Psoas muscle (tissue), 7 donors: ENCODE measurements at regions not wholly inside any gene's neighbourhood (a gene's known extent, or its start where the extent isn't known, plus 50 kb on each side); places are given as distances from the start of the nearest gene placed in this dataset.

ENCODE experiments used
- ATAC-seq, 4 donors: fragments of 200-7000 bp; cut with Tn5 transposase; one replicate each; pipeline ENCODE4 v1.9.1; 2020; ENCODE audit warnings: moderate library complexity in 3 of 4, mild to moderate bottlenecking in 2 of 4
- DNase-seq, 2 donors: peaks; one replicate each; pipeline ENCODE4 v3.0.0-alpha.2; 2020
- H3K27ac ChIP-seq: fragments of 200-600 bp; one replicate; pipeline ENCODE4 v1.8.0; 2022
- H3K27me3 ChIP-seq, 3 donors: fragments of 200-600 bp in 1 of 3; one replicate each; pipeline versions ENCODE4 v1.6.1 to v1.8.0; 2013 to 2022; ENCODE audit warnings: low read length in 2 of 3, mild to moderate bottlenecking in 2 of 3, moderate library complexity in 1 of 3; ENCODE audit not compliant: insufficient read depth in 3 of 3
- H3K36me3 ChIP-seq, 2 donors: fragments of 200-600 bp in 1 of 2; one replicate each; pipeline versions ENCODE4 v1.6.1 to v1.8.0; 2013 to 2022; ENCODE audit warnings: low read depth in 1 of 2, mild to moderate bottlenecking in 1 of 2, moderate library complexity in 1 of 2; ENCODE audit not compliant: insufficient read depth in 1 of 2
- H3K4me1 ChIP-seq: fragments of 200-600 bp; one replicate; pipeline ENCODE4 v1.8.0; 2022
- H3K4me3 ChIP-seq: fragments of 200-600 bp; one replicate; pipeline ENCODE4 v1.8.0; 2022; ENCODE audit warnings: mild to moderate bottlenecking
- H3K9me3 ChIP-seq: fragments of 200-600 bp; one replicate; pipeline ENCODE4 v1.8.0; 2022
- CTCF ChIP-seq: fragments of 200-600 bp; IDR thresholded peaks from one replicate; pipeline ENCODE4 v1.8.0; 2022; ENCODE audit warnings: antibody characterized with exemption
- WGBS, 3 donors: extraction: QIAGEN DNeasy Blood & Tissue Kit; methylation state at CpG; one replicate each; pipeline versions ENCODE4 v1.1.6 to v1.1.7; 2013; 5-methylcytosine and 5-hydroxymethylcytosine counted together
- intact Hi-C, 2 donors: fragments of 100-400 bp; cut with DNase I; formaldehyde crosslinking; loops; one replicate each; pipeline versions ENCODE4 v1.11.0 to v1.14.2; 2022
- donor health status: healthy with polysubstance abuse.
- donor health status: DM: no; HTN: no; CAD: no; lungs with moderate emphysema.
- donor health status: Bipolar disorder and iron deficiency.
- donor health status: healthy.
- donor health status: DM: yes; HTN: yes; CAD: no.
- donor health status: DM: no; HTN: no; CAD: no.
- donor health status: DM: yes; HTN: yes; CAD: no.

- Histone ChIP-seq H3K9me3 (no peaks in the 10 kb centered on the region), H3K27me3 (peaks cover 0 to 2% (median 0%) of the 10 kb centered on the region in 3 donors), H3K27ac (no peak overlapping the region), H3K4me1 (no peaks in the 10 kb centered on the region), H3K36me3 (no peaks in the 10 kb centered on the region), H3K4me3 (no peak overlapping the region)
- ATAC-seq = no peak
- no peak for DNase-seq
- TF ChIP-seq CTCF = no peak
- intact Hi-C loops = loop anchor here in 1 of 2 donors (5.0 to 10.0 kb wide), 2 partner anchors 199 to 1037 kb away; no protein-coding TSS in a partner anchor
- WGBS, 3 donors = 39 to 57% (median 51%) methylated on average over 1 of the region's 1 CpG
Measured at GRCh38 chr13:107121793-107122192, 553.9 kb upstream of the ARGLU1 start.

GRCh38 chr13:107119989-107120881 lies 552.3 kb upstream of the ARGLU1 start:
- Histone ChIP-seq H3K4me1 (no peaks in the 10 kb centered on the region), H3K36me3 (no peaks in the 10 kb centered on the region), H3K4me3 (no peak overlapping the region), H3K9me3 (no peaks in the 10 kb centered on the region), H3K27ac (no peak overlapping the region), H3K27me3 (no peaks in the 10 kb centered on the region)
- DNase-seq (no peak), ATAC-seq (no peak)
- intact Hi-C loops = loop anchor here in 1 of 2 donors (5.0 to 10.0 kb wide), 2 partner anchors 198 to 1035 kb away; no protein-coding TSS in a partner anchor
- TF ChIP-seq CTCF = no peak
- 89 to 94% (median 90%) methylated on average over 7 of the region's 7 CpGs for WGBS, 3 donors

GRCh38 chr13:107118506-107118905 lies 550.6 kb upstream of the ARGLU1 start:
- no peaks in the 10 kb centered on the region for H3K36me3 ChIP-seq
- H3K27me3 ChIP-seq = no peaks in the 10 kb centered on the region
- H3K27ac ChIP-seq = no peak overlapping the region
- 66 to 74% (median 69%) methylated on average over 5 of the region's 5 CpGs for WGBS, 3 donors
- no peak overlapping the region for H3K4me3 ChIP-seq
- H3K9me3 ChIP-seq = no peaks in the 10 kb centered on the region
- H3K4me1 ChIP-seq = no peaks in the 10 kb centered on the region
- TF ChIP-seq CTCF = no peak
- intact Hi-C loops = no loop called here
- DNase-seq (no peak), ATAC-seq (no peak)

- intact Hi-C loops = no loop called here
- WGBS, 3 donors = 82 to 93% (median 88%) methylated on average over 15 of the region's 15 CpGs
- Histone ChIP-seq H3K9me3 (no peaks in the 10 kb centered on the region), H3K36me3 (no peaks in the 10 kb centered on the region), H3K27ac (no peak overlapping the region), H3K4me1 (no peaks in the 10 kb centered on the region), H3K4me3 (no peak overlapping the region), H3K27me3 (no peaks in the 10 kb centered on the region)
- ATAC-seq (no peak), DNase-seq (no peak)
- no peak for TF ChIP-seq CTCF
Measured at GRCh38 chr13:107117327-107118012, 549.5 kb upstream of the ARGLU1 start.
